Skeletal muscle satellite cell (primary cell): ENCODE measurements at regions not wholly inside any gene's neighbourhood (a gene's known extent, or its start where the extent isn't known, plus 50 kb on each side); places are given as distances from the start of the nearest gene placed in this dataset. TPM values are rescaled to one million over a fixed set of nuclear protein-coding genes. Genes with fewer than 3 reads are reported as not detected.
"Not testable (repeated sequence)": the region's sequence is repeated elsewhere in the genome, so short reads cannot be mapped to it uniquely, and the experiment has no call there.

Source experiments
- H3K27me3 ChIP-seq: 2 replicates; pipeline ENCODE4 v1.7.0; 2013; ENCODE audit warnings: low read length; ENCODE audit not compliant: control insufficient read depth, insufficient read depth
- H3K36me3 ChIP-seq: 2 replicates; pipeline ENCODE4 v1.7.0; 2013; ENCODE audit warnings: mild to moderate bottlenecking, control low read depth, low read length; ENCODE audit not compliant: insufficient read depth
- H3K4me1 ChIP-seq: 2 replicates; pipeline ENCODE4 v1.7.0; 2013; ENCODE audit warnings: low read length; ENCODE audit not compliant: control insufficient read depth, insufficient read depth
- H3K4me2 ChIP-seq: 2 replicates; pipeline ENCODE4 v1.7.0; 2013; ENCODE audit warnings: mild to moderate bottlenecking, low read length
- H3K4me3 ChIP-seq: 2 replicates; pipeline ENCODE4 v1.7.0; 2013; ENCODE audit warnings: low read length
- H3K9ac ChIP-seq: 2 replicates; pipeline ENCODE4 v1.7.0; 2013; ENCODE audit warnings: mild to moderate bottlenecking, low read depth, low read length, moderate library complexity
- H3K9me3 ChIP-seq: replicated peaks from 2 replicates; pipeline ENCODE4 v1.7.0; 2013; ENCODE audit warnings: mild to moderate bottlenecking, control low read depth, low read length
- small RNA-seq: library from RNA; depleted of rRNA; stranded (forward); fragments of <200 nt; gene quantifications from one replicate; pipeline ENCODE3, GENCODE V24; 2012

DNA sequence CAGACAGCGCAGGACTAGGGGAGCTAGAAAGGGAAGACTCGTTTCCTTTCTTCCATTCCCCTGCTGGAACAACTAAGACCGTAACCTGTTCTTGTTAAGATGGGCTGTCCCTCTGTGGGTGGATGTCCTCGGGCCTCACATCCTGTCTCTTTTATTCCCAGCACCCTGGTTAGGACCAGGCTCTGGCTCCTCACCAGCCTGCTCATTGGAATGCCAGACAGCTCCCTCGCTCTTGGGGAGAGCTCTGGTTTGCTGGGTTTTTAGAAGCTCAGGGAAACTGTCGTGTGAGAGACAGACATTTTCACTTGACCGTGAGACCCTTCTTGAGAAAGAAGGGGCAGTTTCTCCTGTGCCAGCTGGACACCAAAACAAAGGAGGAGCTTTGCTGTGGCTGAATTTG is 58.1 kb upstream of the HABP2 start:
- H3K4me1 ChIP-seq = no peaks in the 10 kb centered on the region
- H3K36me3 ChIP-seq = no peaks in the 10 kb centered on the region
- H3K9ac ChIP-seq = no peak overlapping the region
- no peak overlapping the region for H3K4me2 ChIP-seq
- H3K9me3 ChIP-seq = no peaks in the 10 kb centered on the region
- H3K27me3 ChIP-seq = no peaks in the 10 kb centered on the region
- no peak overlapping the region for H3K4me3 ChIP-seq

DNA sequence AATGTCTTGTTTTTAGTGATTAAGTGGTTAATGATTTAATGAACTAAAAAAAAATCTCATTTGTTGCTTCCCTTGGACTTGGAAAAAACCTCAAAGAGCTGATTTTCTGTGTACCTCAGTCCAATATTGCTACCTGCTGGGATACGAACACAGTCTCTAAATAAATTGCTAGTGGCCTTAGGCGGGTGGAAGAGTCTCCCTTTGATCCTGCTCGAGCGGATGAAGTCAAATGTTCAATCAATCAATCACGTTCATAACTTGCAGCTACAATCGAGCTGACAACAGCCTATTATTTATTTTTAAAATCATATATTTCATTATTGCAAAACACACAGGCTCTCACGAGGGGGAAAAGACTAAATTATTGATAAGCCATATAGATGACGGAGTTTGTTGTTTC is 57.3 kb upstream of the HABP2 start:
- H3K9ac ChIP-seq = no peak overlapping the region
- no peak overlapping the region for H3K4me2 ChIP-seq
- H3K4me3 ChIP-seq = no peak overlapping the region
- no peaks in the 10 kb centered on the region for H3K4me1 ChIP-seq
- H3K27me3 ChIP-seq = no peaks in the 10 kb centered on the region
- H3K9me3 ChIP-seq = no peaks in the 10 kb centered on the region
- no peaks in the 10 kb centered on the region for H3K36me3 ChIP-seq

DNA sequence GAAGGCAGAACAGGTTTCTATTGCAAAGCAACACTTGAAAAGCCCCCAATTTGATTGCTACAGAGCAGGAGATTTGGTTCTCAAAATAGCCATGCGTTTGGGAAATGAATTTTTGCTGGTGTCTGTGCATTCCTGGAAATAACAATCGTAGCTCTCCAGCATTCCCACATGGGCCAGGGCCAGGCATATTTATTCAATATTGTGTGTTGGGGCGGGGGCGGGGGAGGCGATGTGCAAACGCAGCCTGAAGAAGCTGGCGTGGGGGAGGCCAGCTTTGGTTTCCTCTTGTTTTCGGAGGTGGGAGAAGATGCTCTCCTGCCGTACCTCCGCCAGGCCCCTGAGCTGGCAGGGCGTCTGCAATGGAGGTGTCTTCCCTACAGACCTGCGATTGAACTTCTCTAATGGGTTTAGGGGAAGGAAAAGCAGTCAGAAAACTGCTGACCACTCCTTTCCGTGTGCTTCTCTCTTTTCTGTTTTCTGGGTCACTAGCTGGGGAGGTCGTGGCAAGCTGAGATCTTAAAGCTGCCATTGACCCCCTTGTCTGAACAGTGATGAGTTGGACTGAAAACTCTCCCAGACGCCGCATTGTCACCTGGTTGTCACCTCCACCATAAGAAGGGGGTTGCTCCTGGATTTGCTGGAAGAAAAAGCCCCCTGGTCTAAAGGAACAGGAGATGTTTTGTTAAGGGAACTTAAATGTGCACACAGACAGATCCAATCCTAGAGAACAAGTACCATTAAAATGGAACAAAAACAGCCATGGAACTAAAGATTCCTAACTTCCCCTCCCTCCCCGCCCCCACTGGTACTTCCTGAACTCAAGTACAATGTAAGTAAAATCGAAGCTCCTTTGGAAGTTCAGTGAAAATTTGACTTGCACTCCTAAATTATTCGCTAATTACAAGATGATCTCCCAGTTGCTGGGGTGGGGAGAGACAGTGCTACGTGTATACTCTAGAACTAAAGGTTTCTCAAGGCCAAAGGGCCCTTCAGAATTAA is 56.4 kb upstream of the HABP2 start:
- H3K9ac ChIP-seq = no peak overlapping the region
- H3K9me3 ChIP-seq = no peaks in the 10 kb centered on the region
- H3K36me3 ChIP-seq = no peaks in the 10 kb centered on the region
- H3K4me3 ChIP-seq = no peak overlapping the region
- H3K27me3 ChIP-seq = no peaks in the 10 kb centered on the region
- H3K4me1 ChIP-seq = no peaks in the 10 kb centered on the region
- H3K4me2 ChIP-seq = no peak overlapping the region

DNA sequence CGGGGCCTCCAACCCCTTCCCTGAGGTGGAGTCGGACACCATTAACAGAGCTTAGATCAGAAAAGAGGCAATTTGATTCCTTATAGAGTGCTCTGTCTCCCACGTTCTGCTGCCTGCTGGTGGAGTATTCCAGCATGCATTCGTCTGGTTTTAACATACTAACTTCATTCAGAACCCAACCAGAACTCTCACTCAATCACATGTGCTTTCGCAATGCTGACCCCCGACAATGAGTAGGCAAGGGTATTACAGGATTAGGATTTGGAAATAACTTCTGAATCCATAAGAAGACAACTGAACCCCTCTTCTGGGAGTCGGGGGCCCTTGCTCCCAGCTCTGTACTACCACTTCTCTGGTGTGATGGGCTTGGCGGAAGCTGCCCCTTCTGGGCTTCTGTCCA is 55.7 kb upstream of the HABP2 start:
- no peaks in the 10 kb centered on the region for H3K36me3 ChIP-seq
- H3K4me3 ChIP-seq = no peak overlapping the region
- no peak overlapping the region for H3K9ac ChIP-seq
- H3K9me3 ChIP-seq = no peaks in the 10 kb centered on the region
- H3K4me2 ChIP-seq = no peak overlapping the region
- no peaks in the 10 kb centered on the region for H3K4me1 ChIP-seq
- H3K27me3 ChIP-seq = no peaks in the 10 kb centered on the region

DNA sequence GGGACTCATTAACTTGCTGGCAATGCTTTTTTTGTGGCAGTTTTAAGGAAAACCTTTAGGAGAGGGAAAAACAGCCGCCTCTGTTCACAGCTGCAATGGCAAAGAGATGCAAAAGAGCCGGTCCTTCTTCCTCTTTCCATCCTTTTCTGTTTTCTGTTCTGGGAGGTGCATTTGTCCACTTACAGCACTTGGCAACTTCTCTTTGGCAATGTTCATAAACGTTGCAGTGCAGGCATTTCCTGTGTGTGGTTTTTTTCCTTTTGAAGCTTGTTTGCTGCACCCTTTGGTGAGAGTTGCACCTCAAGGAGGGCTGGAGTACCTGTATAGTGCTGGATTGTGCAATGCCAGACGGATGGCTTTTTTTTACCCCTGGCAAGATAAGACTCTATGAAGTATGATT is 53.9 kb upstream of the HABP2 start:
- Histone ChIP-seq H3K27me3 (no peaks in the 10 kb centered on the region), H3K4me1 (no peaks in the 10 kb centered on the region), H3K4me3 (no peak overlapping the region), H3K9me3 (no peaks in the 10 kb centered on the region), H3K9ac (no peak overlapping the region), H3K4me2 (no peak overlapping the region), H3K36me3 (no peaks in the 10 kb centered on the region)

DNA sequence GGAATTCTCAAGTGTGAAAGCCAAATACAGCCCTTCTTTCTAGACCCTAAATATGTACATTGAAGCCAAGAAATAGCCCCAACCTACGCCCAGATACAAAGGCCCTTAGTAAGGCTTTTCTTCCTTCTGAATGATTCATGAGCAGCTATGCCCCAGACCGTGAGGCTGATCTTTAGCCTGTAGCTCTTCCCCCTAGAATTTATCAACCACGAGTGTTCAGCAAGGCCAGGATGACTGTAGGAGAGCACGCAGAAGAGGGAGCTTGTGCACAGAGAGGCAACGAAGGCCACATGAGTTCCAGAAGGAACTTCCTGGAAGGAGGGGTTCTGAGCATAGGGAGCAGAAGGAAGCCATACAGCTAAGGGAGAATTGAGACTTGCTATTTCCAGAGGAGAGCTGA is 53.0 kb upstream of the HABP2 start:
- Histone ChIP-seq H3K4me3 (no peak overlapping the region), H3K9ac (no peak overlapping the region), H3K4me2 (no peak overlapping the region), H3K36me3 (no peaks in the 10 kb centered on the region), H3K4me1 (no peaks in the 10 kb centered on the region), H3K9me3 (no peaks in the 10 kb centered on the region), H3K27me3 (no peaks in the 10 kb centered on the region)

DNA sequence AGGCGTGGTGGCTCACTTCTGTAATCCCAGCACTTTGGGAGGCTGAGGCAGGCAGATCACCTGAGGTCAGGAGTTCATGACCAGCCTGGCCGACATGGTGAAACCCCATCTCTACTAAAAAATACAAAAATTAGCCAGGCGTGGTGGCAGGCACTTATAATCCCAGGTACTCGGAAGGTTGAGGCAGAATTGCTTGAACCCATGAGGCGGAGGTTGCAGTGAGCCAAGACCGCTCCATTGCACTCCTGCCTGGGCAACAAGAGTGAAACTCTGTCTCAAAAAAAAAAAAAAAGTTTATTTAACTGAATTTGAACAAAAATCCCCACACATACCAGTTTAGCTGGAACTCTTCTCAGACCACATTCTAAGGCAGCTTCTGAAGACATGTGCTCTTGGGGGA is 51.8 kb upstream of the HABP2 start:
- not testable (repeated sequence) for H3K27me3 ChIP-seq, H3K4me3 ChIP-seq, H3K4me1 ChIP-seq, H3K4me2 ChIP-seq, H3K9ac ChIP-seq, H3K36me3 ChIP-seq, H3K9me3 ChIP-seq

Small RNA genes lying in the stretch of these regions (small RNA-seq; reads per million reads assigned to genes)
- gene RNU7-165P = not detected
